NCI-H345 treated with DMSO at 0.1 percent for 48 hours (cell line): ENCODE measurements at regions not wholly inside any gene's neighbourhood (a gene's known extent, or its start where the extent isn't known, plus 50 kb on each side); places are given as distances from the start of the nearest gene placed in this dataset.
A peak's percentile ranks its signal among the peaks of the same experiment; 100 is the strongest.

ENCODE experiments used
- DNase-seq: peaks from one replicate; lab custom pipeline; 2025; ENCODE audit not compliant: unreplicated experiment; lab: John Stamatoyannopoulos, UW

DNA sequence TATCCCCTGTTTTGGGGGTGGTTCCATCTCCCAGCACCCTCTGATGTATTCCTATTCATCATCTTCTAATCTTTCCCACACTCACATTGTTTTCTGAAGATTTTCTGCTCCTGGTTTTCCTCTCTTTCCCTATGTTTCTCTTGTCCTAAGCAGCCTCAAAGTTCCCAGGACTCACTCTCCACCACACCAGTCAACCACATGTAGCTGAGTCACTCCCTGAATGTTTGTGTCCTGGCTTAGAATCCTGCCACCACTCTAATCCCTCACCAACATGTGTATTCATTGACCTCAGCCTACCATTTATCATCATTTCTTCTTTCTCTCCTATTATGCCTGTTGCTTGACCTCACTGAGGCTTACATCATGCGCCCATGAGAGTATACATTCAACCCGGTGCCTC lies 282.4 kb upstream of the ADAMTS16 start:
- no peak for DNase-seq

DNA sequence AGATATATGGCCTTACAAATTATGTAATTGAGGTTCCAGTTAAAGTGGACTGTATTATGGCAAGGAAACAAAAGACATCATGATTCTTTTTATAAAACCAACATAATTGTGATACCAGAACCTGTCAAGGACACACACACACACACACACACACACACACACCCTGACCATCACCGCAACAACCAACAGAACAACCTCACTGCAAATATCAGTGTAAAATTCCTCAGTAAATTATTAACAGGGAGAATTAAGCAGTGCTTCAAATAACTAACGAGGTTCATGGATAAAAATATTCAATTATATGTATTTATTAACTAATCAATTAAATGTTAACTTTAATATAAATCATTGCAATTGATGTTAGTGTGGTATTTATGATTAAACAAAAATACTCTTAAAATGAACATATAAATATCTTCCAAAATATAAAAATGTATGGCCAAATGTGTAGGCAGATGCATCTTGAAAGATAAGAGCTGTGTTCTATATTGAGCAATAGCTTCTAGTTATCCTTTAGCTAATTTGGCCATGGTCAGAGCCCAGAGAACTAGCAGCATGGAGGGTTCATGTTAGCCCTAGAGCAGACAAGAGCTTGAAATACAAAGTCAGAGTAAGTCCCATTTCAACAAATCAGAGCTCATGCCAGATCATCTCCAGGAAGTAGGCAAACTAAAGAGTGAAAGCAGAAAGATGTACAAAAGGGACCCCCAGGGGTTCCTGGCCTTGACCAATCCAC lies 280.5 kb upstream of the ADAMTS16 start:
- DNase-seq: no peak

- DNase-seq: no peak
Observed at GRCh38 chr5:4860631-4861030, 279.5 kb upstream of the ADAMTS16 start.

- peak; percentile 48 for DNase-seq
Observed at GRCh38 chr5:4862500-4862899, 277.6 kb upstream of the ADAMTS16 start.

DNA sequence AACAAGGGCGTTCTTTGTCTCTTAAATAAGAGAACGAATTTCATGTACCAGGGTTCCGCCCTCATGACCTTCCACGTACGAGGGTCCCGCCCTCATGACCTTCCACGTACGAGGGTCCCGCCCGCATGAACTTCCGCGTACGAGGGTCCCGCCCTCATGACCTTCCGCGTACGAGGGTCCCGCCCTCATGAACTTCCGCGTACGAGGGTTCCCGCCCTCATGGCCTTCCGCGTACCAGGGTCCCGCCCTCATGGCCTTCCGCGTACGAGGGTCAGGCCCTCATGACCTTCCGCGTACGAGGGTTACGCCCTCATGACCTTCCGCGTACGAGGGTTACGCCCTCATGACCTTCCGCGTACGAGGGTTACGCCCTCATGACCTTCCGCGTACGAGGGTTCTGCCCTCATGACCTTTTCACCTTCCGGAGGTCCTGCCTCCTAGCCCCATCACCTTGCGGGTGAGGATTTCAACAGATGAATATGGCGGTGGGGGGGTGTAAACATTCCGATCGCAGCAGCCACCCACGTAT lies 273.9 kb upstream of the ADAMTS16 start:
- DNase-seq: no peak

- DNase-seq: no peak
Observed at GRCh38 chr5:4866817-4867216, 273.3 kb upstream of the ADAMTS16 start.

DNA sequence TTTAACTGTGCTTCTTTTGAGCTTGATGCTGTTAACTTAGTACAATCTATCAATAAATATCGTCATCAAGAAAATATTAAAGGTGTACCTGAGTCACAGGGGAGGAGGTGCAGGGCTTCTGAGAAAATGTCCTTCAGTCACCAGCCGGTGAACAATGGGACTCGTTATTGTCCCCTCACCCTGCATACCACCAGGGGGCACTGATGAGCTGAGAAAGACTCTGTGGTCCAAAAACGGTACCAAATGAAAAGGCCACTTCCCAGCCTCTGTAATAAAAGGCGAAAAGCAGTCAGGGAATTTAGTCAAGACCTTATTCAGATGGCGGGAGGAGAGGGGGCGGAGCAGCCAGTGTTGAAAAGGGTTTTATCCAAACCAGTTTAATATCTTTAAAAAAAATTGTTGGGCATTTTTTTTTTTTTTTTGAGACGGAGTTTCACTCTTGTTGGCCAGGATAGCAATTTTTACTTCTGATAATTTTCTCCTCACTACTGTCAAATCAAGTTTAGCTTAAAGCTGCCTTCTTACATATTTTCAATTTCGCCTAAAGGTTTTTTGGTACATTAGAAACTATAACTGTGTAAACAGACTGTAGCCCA lies 271.9 kb upstream of the ADAMTS16 start:
- peak; percentile 12 for DNase-seq

DNA sequence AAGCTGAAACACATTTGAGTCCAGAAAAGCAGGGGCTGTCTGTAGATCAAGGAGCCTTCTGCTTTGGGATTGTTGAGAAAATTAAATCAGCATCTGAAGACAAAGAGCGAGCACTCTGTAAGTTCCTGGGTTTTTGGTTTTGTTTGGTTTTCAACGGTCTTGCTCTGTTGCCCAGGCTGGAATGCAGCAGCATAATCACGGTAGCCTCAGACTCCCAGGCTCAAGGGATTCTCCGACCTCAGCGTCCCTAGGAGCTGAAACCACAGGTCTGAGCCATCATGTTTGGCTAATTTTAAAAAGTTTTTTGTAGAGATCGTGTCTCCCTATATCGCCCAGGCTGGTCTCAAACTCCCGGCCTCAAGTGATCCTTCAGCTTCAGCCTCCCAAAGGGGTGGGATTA lies 266.5 kb upstream of the ADAMTS16 start:
- DNase-seq: no peak

DNA sequence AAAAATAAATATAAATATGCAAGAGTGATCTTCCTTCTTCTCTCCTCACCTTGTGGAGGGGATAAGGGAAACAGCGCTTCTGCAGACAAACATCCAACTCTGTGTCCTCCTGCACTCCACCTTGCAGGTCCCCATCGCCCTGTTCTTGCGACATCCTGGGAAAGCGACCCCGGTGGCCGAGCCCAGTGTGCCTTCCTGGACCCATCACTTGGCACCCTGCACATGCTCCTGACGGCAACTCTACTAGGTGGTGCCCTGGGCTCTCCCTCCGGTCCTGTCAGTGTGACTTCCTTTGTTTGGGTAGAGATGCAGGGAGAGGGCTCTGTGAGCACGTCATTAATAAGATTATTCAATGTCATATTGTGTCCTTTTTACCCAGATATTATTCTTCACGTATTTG lies 266.0 kb upstream of the ADAMTS16 start:
- DNase-seq: no peak

- no peak for DNase-seq
Observed at GRCh38 chr5:4875942-4876341, 264.2 kb upstream of the ADAMTS16 start.

DNA sequence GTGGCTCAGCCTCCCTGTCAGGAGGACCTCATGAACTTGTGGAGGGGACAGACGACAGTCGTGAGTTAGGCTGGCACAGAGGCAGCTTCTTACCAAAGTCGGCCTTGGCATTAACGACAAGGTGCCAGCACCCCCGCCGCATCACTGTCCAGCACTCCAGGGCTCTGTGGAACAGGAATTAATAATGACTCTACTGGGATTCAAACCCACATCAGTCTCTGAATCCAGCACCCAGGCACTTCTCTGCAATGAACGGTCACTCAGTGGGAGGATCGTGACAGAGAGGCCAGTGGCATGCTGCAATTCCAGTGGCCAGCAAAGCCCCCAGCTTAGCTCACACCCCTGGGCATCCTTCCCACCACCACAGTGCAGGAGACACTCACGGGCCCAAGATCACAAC lies 263.3 kb upstream of the ADAMTS16 start:
- DNase-seq: no peak

- no peak for DNase-seq
Observed at GRCh38 chr5:4877579-4877978, 262.6 kb upstream of the ADAMTS16 start.

GRCh38 chr5:4879075-4879474 lies 261.1 kb upstream of the ADAMTS16 start:
- no peak for DNase-seq

- DNase-seq: peak; percentile 19
Observed at GRCh38 chr5:4879693-4880303, 260.3 kb upstream of the ADAMTS16 start.

GRCh38 chr5:4880304-4880741 lies 259.8 kb upstream of the ADAMTS16 start:
- DNase-seq: no peak

GRCh38 chr5:4881366-4882002 lies 258.6 kb upstream of the ADAMTS16 start:
- DNase-seq: no peak

GRCh38 chr5:4882186-4882585 lies 257.9 kb upstream of the ADAMTS16 start:
- DNase-seq: no peak

DNA sequence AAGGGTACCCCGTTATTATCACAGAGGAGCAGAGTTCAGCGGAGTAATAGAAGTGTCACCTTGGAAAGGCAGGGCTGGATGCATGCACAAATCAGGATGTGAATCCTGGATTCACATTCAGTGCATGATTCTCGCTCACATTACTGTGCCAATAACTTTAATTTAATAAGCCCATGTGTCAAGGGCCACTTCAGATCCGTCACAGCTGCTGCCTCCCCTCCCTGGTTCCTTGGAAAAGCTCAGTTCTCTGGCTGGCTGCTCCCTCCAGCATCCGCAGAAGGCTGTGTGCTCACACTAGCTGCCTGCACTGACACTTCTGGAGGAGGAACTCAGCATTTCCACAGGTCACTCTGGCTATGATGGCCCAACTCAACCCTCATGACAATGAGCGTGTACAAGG lies 256.8 kb upstream of the ADAMTS16 start:
- DNase-seq: no peak

GRCh38 chr5:4893063-4893744 lies 246.9 kb upstream of the ADAMTS16 start:
- DNase-seq: no peak

DNA sequence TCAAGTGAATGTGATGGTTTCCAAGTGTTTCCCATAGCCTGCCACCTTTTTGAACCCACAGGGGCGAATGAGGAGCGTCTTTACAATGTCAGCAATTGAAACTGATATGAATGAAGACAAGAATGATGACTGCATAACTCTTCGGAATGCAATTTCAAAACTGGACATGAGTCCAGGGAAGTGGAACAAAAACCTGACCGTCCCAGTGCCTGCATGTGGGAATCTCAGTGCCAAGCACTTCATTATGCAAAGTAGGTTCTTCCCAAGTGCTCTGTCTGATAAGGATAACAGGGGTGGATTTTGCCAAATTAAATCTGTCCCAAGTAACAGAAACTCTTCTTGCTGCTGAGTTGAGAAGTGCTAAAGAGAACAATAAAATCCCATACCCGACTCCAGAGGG lies 243.8 kb upstream of the ADAMTS16 start:
- DNase-seq: no peak

DNA sequence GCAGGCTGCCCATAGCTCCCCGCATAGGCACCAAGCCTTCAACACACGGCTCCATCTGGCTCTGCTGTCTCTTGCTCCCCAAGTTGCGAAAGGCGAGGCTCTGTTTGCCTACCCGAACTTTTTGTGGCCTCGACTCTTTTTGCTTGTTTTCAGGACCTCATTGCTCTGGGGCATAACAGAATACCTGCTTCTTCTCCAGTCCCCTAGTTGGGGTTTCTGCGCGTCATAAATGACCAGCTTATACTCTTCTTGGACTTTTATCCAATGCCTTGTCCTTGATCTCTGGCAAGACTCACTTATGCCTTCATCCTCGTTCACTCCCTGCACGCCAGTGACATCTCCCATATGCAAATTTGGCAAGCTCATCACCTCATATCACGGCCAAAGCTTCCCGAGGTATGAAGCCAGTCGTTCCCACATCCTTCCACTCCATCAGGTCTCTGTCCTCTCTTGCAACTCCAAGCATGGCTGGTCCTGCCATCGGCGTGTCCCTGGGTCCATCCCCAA lies 238.8 kb upstream of the ADAMTS16 start:
- no peak for DNase-seq
